ENCODE measurements at regions not wholly inside any gene's neighbourhood (a gene's known extent, or its start where the extent isn't known, plus 50 kb on each side); places are given as distances from the start of the nearest gene placed in this dataset.

DNA sequence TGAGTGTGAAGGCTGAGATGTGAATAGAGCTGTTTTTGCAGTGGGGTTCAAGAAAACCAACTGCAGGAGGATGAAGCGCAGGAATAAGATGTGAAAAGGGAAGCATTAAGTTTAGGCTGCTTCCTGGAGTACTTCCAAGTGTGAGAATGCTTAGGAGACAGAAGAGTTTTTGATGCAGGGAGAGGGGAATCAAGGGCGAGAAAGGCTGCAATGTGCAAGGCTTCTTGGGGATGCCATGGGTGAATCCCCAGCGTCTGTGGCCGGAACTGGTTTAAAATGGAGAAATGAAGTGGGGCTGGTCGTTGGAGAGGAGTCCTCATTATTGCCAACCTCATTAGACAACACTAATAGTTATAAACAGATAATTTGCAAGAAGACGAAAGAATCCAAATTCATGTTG lies 764.9 kb downstream of the LIG4 start:
- intact Hi-C loops (cut with micrococcal nuclease; ENCODE audit: unreplicated experiment) = no loop called here
- POLR2A ChIA-PET = no interaction called here
- CTCF ChIA-PET = no interaction called here
- no TSS peak for BruUV-seq (replicated peaks)
- Mint-ChIP-seq H3K27ac (ENCODE audit: unreplicated experiment) (no peak overlapping the region), H3K27me3 (ENCODE audit: insufficient read depth, unreplicated experiment) (peaks cover 17% of the 10 kb centered on the region), H3K36me3 (ENCODE audit: insufficient read depth, unreplicated experiment) (no peaks in the 10 kb centered on the region), H3K9me3 (ENCODE audit: unreplicated experiment) (peaks cover 15% of the 10 kb centered on the region), H3K4me3 (ENCODE audit: unreplicated experiment) (no peak overlapping the region), H3K4me1 (ENCODE audit: low read depth, unreplicated experiment) (no peaks in the 10 kb centered on the region)
- TF ChIP-seq, protein P1, sequence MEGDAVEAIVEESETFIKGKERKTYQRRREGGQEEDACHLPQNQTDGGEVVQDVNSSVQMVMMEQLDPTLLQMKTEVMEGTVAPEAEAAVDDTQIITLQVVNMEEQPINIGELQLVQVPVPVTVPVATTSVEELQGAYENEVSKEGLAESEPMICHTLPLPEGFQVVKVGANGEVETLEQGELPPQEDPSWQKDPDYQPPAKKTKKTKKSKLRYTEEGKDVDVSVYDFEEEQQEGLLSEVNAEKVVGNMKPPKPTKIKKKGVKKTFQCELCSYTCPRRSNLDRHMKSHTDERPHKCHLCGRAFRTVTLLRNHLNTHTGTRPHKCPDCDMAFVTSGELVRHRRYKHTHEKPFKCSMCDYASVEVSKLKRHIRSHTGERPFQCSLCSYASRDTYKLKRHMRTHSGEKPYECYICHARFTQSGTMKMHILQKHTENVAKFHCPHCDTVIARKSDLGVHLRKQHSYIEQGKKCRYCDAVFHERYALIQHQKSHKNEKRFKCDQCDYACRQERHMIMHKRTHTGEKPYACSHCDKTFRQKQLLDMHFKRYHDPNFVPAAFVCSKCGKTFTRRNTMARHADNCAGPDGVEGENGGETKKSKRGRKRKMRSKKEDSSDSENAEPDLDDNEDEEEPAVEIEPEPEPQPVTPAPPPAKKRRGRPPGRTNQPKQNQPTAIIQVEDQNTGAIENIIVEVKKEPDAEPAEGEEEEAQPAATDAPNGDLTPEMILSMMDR (IDR thresholded peaks at IDR 0.05; ENCODE audit: insufficient read depth in 1 of 2, low read depth in 1 of 2, low read length in 1 of 2, severe bottlenecking in 1 of 2, unreplicated experiment in 1 of 2) = no peak
- no peaks in the 10 kb centered on the region for H3K4me1 ChIP-seq
- H3K36me3 ChIP-seq (ENCODE audit: control insufficient read depth, insufficient read depth, low read length) = no peaks in the 10 kb centered on the region
- H3K27me3 ChIP-seq (replicated peaks; ENCODE audit: control insufficient read depth, insufficient read depth, low read length) = no peaks in the 10 kb centered on the region
- H3K4me3 ChIP-seq (ENCODE audit: low read depth, low read length) = no peak overlapping the region
- H3K9me3 ChIP-seq = peaks cover 14% of the 10 kb centered on the region
- DNase-seq = no peak

DNA sequence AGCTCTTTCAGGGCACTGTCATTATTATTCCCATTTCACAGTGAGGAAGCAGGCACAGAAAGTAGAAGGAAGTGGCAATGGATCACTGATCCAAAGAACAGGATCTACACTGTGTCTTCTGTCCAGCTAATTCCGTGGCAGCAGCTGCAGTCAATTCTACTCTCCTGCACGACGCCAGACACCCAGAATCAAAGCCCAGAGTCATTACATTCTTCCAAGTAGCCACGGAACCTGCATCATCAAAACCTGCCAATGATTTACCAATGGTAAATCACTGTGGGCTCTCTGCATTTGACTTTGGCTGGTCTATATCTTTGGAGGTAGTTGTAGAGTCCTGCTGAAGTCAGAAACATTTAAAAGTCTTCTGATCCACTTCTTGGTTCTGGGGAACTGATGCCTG lies 767.7 kb downstream of the LIG4 start:
- Histone ChIP-seq H3K36me3 (ENCODE audit: control insufficient read depth, insufficient read depth, low read length) (no peaks in the 10 kb centered on the region), H3K4me1 (no peaks in the 10 kb centered on the region), H3K9me3 (0 out of 2 replicates have a peak, but pooled peaks cover 6% of the 10 kb centered on the region), H3K4me3 (ENCODE audit: low read depth, low read length) (no peak overlapping the region), H3K27me3 (replicated peaks; ENCODE audit: control insufficient read depth, insufficient read depth, low read length) (no peaks in the 10 kb centered on the region)
- TF ChIP-seq, protein P1 (IDR thresholded peaks at IDR 0.05; ENCODE audit: insufficient read depth in 1 of 2, low read depth in 1 of 2, low read length in 1 of 2, severe bottlenecking in 1 of 2, unreplicated experiment in 1 of 2) = no peak
- Mint-ChIP-seq H3K27ac (ENCODE audit: unreplicated experiment) (no peak overlapping the region), H3K4me3 (ENCODE audit: unreplicated experiment) (no peak overlapping the region), H3K9me3 (ENCODE audit: unreplicated experiment) (peaks cover 11% of the 10 kb centered on the region), H3K36me3 (ENCODE audit: insufficient read depth, unreplicated experiment) (no peaks in the 10 kb centered on the region), H3K27me3 (ENCODE audit: insufficient read depth, unreplicated experiment) (peaks cover 17% of the 10 kb centered on the region), H3K4me1 (ENCODE audit: low read depth, unreplicated experiment) (no peaks in the 10 kb centered on the region)
- ChIA-PET CTCF (interaction anchor here (0.6 kb wide), 1 partner anchor 195 kb away, joined by 3 read pairs; no protein-coding TSS in a partner anchor), POLR2A (no interaction called here)
- no TSS peak for BruUV-seq (replicated peaks)
- intact Hi-C loops (cut with micrococcal nuclease; ENCODE audit: unreplicated experiment) = no loop called here
- peak in 1 of 2 experiments; percentile 3 for DNase-seq

DNA sequence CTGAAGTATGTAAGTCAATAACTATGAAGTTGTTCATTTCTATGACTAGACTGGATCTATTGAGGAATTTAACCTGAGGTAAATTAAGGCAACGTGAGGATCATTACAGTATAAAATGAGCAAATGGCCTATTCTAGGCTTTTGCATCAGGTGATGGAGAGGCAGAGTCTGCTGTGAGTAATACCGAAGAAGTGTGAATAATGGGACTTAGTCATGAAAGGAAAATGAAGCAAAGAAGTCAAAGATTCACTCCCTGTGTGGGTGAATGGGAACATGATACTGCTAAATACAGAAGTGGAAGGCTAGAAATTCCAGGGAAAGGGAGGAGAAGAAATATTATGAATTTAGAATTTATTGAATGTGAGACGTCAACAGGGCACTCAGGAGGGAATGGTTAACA lies 774.1 kb downstream of the LIG4 start:
- Mint-ChIP-seq H3K4me3 (ENCODE audit: unreplicated experiment) (no peak overlapping the region), H3K4me1 (ENCODE audit: low read depth, unreplicated experiment) (no peaks in the 10 kb centered on the region), H3K36me3 (ENCODE audit: insufficient read depth, unreplicated experiment) (no peaks in the 10 kb centered on the region), H3K27ac (ENCODE audit: unreplicated experiment) (no peak overlapping the region), H3K9me3 (ENCODE audit: unreplicated experiment) (no peaks in the 10 kb centered on the region), H3K27me3 (ENCODE audit: insufficient read depth, unreplicated experiment) (no peaks in the 10 kb centered on the region)
- Histone ChIP-seq H3K36me3 (ENCODE audit: control insufficient read depth, insufficient read depth, low read length) (no peaks in the 10 kb centered on the region), H3K27me3 (replicated peaks; ENCODE audit: control insufficient read depth, insufficient read depth, low read length) (no peaks in the 10 kb centered on the region), H3K9me3 (no peaks in the 10 kb centered on the region), H3K4me1 (no peaks in the 10 kb centered on the region), H3K4me3 (ENCODE audit: low read depth, low read length) (no peak overlapping the region)
- intact Hi-C loops (cut with micrococcal nuclease; ENCODE audit: unreplicated experiment) = no loop called here
- ChIA-PET POLR2A (no interaction called here), CTCF (no interaction called here)
- DNase-seq = no peak
- TF ChIP-seq, protein P1 (IDR thresholded peaks at IDR 0.05; ENCODE audit: insufficient read depth in 1 of 2, low read depth in 1 of 2, low read length in 1 of 2, severe bottlenecking in 1 of 2, unreplicated experiment in 1 of 2) = no peak
- no TSS peak for BruUV-seq (replicated peaks)
